Right lobe of liver (tissue), 6 donors: ENCODE measurements at regions not wholly inside any gene's neighbourhood (a gene's known extent, or its start where the extent isn't known, plus 50 kb on each side); places are given as distances from the start of the nearest gene placed in this dataset.

Source experiments
- ATAC-seq, 4 donors: fragments of 200-7000 bp; cut with Tn5 transposase; one replicate each; pipeline ENCODE4 v1.9.1; 2020; ENCODE audit warnings: mild to moderate bottlenecking in 4 of 4, moderate library complexity in 4 of 4
- DNase-seq, 3 donors: peaks; one replicate each; pipeline ENCODE4 v3.0.0-alpha.2; 2020
- H3K27ac ChIP-seq, 3 donors: fragments of 200-600 bp; one replicate each; pipeline ENCODE4 v1.8.0; 2022
- H3K27me3 ChIP-seq, 2 donors: fragments of 200-600 bp; one replicate each; pipeline ENCODE4 v1.8.0; 2022
- H3K36me3 ChIP-seq, 4 donors: fragments of 200-600 bp; sonication (generic) in 1 of 4; one replicate each; pipeline versions ENCODE4 v1.5.1 to v1.8.0; 2017 to 2022; ENCODE audit warnings: control low read depth in 1 of 4
- H3K4me1 ChIP-seq, 4 donors: fragments of 200-600 bp; sonication (generic) in 1 of 4; one replicate each; pipeline versions ENCODE4 v1.5.1 to v1.8.0; 2017 to 2022; ENCODE audit warnings: control low read depth in 1 of 4
- H3K4me3 ChIP-seq, 3 donors: fragments of 200-600 bp; one replicate each; pipeline ENCODE4 v1.8.0; 2022
- H3K9me3 ChIP-seq, 4 donors: fragments of 200-600 bp; sonication (generic) in 1 of 4; one replicate each; pipeline versions ENCODE4 v1.5.1 to v1.8.0; 2017 to 2022; ENCODE audit warnings: control low read depth in 1 of 4
- CTCF ChIP-seq, 4 donors: fragments of 200-600 bp in 3 of 4; fragments of 450-650 bp in 1 of 4; IDR thresholded peaks; one replicate each; pipeline versions ENCODE4 v1.5.1 to v1.8.0; 2016 to 2022; ENCODE audit warnings: antibody characterized with exemption in 4 of 4, mild to moderate bottlenecking in 2 of 4
- POLR2A ChIP-seq: fragments of 450-650 bp; IDR thresholded peaks from one replicate; pipeline ENCODE4 v1.6.1; 2017; ENCODE audit warnings: antibody characterized with exemption, mild to moderate bottlenecking
- WGBS: methylation state at CpG from one replicate; pipeline ENCODE4 v1.1.6; 2018; ENCODE audit warnings: low coverage, low lambda C conversion rate; ENCODE audit not compliant: insufficient coverage; ENCODE audit errors: missing lambda C conversion rate; 5-methylcytosine and 5-hydroxymethylcytosine counted together
- intact Hi-C, 2 donors: fragments of 100-400 bp; cut with DNase I; formaldehyde crosslinking; loops; one replicate each; pipeline versions ENCODE4 v1.11.2 to v1.14.1; 2022
- donor health status: DM: no; HTN: yes; CAD: no.
- donor health status: DM: no; HTN: no; CAD: no.
- donor health status: DM: no; HTN: no; CAD: no.
- donor health status: DM: no; HTN: yes; CAD: no.
- donor health status: DM: no; HTN: yes; CAD: no.

GRCh38 chr19:46962030-46962570, 57.5 kb upstream of the NPAS1 start:
- Histone ChIP-seq H3K9me3 (no peaks in the 10 kb centered on the region), H3K27ac (no peak overlapping the region), H3K4me1 (peaks cover 0 to 6% (median 2%) of the 10 kb centered on the region in 4 donors), H3K36me3 (peaks cover 0 to 6% (median 0%) of the 10 kb centered on the region in 4 donors), H3K4me3 (no peak overlapping the region), H3K27me3 (no peaks in the 10 kb centered on the region)
- 75% methylated on average over 1 of the region's 2 CpGs for WGBS
- DNase-seq (no peak), ATAC-seq (no peak)
- intact Hi-C loops = no loop called here
- TF ChIP-seq CTCF (IDR thresholded peaks at IDR 0.05) (no peak), POLR2A (no peak)

- no peak for DNase-seq
- no peak for TF ChIP-seq CTCF (IDR thresholded peaks at IDR 0.05)
- TF ChIP-seq POLR2A = no peak
- no peak for ATAC-seq
- peaks cover 0 to 14% (median 5%) of the 10 kb centered on the region in 4 donors for H3K4me1 ChIP-seq
- H3K27ac ChIP-seq = no peak overlapping the region
- peaks cover 0 to 6% (median 0%) of the 10 kb centered on the region in 4 donors for H3K36me3 ChIP-seq
- 83% methylated on average over 7 of the region's 7 CpGs for WGBS
- H3K27me3 ChIP-seq = no peaks in the 10 kb centered on the region
- H3K4me3 ChIP-seq = no peak overlapping the region
- H3K9me3 ChIP-seq = no peaks in the 10 kb centered on the region
- intact Hi-C loops = no loop called here
Measured at GRCh38 chr19:46963093-46963734, 56.4 kb upstream of the NPAS1 start.

- 47% methylated on average over 8 of the region's 8 CpGs for WGBS
- intact Hi-C loops = no loop called here
- Histone ChIP-seq H3K4me1 (peaks cover 0 to 9% (median 3%) of the 10 kb centered on the region in 4 donors), H3K4me3 (no peak overlapping the region), H3K27ac (peak overlapping the region in 2 of 3 donors; percentile 5 to 32), H3K9me3 (no peaks in the 10 kb centered on the region), H3K36me3 (peaks cover 0 to 6% (median 3%) of the 10 kb centered on the region in 4 donors), H3K27me3 (no peaks in the 10 kb centered on the region)
- TF ChIP-seq CTCF (IDR thresholded peaks at IDR 0.05) (no peak), POLR2A (no peak)
- peak; percentile 51 to 67 (median 62) for DNase-seq
- peak; percentile 60 to 84 (median 84) for ATAC-seq
Measured at GRCh38 chr19:46967578-46968032, 52.0 kb upstream of the NPAS1 start.
